SK-N-SH (cell line): ENCODE measurements at regions not wholly inside any gene's neighbourhood (a gene's known extent, or its start where the extent isn't known, plus 50 kb on each side); places are given as distances from the start of the nearest gene placed in this dataset.

ENCODE experiments used
- CTCF ChIA-PET: fragments of 300-600, 350-600 bp; formaldehyde crosslinking; extraction: SDS; loops from one replicate; lab custom pipeline; 2021; lab: Yijun Ruan, JAX
- POLR2A ChIA-PET: fragments of 350-600 bp; sonication (Branson Sonifier 250); formaldehyde crosslinking; extraction: SDS; loops from one replicate; lab custom pipeline; 2020; ENCODE audit warnings: antibody characterized with exemption, inconsistent platforms; lab: Yijun Ruan, JAX
- DNase-seq: peaks from one replicate; pipeline ENCODE4 v3.0.0; 2012
- H2AFZ ChIP-seq: fragments of 200-600 bp; sonication (generic); 2 replicates; pipeline ENCODE4 v1.8.1; 2016; ENCODE audit warnings: antibody characterized with exemption, mild to moderate bottlenecking, low read depth
- H3F3A ChIP-seq: fragments of 200-600 bp; sonication (generic); replicated peaks from 2 replicates; pipeline ENCODE3; 2016; ENCODE audit warnings: antibody characterized with exemption, mild to moderate bottlenecking; ENCODE audit not compliant: insufficient read depth
- H3K27ac ChIP-seq, 2 experiments: fragments of 200-500 bp in 1 of 2; fragments of 200-600 bp in 1 of 2; sonication (Bioruptor generic) in 1 of 2; sonication (generic), shearing (Covaris generic) in 1 of 2; 2 replicates each; pipeline versions ENCODE4 v1.5.1 to v1.6.1; 2014 to 2016; ENCODE audit warnings: low read depth in 2 of 2, inconsistent platforms in 1 of 2, low read length in 1 of 2, mild to moderate bottlenecking in 1 of 2, mixed read lengths in 1 of 2
- H3K27me3 ChIP-seq: fragments of 200-600 bp; sonication (generic), shearing (Covaris generic); 2 replicates; pipeline ENCODE4 v1.6.1; 2016; ENCODE audit warnings: mixed run types; ENCODE audit not compliant: insufficient read depth
- H3K36me3 ChIP-seq, 2 experiments: fragments of 200-500 bp in 1 of 2; fragments of 200-600 bp in 1 of 2; sonication (Bioruptor generic) in 1 of 2; sonication (generic) in 1 of 2; replicated peaks in 1 of 2; 2 replicates each; pipeline versions ENCODE3 to v1.5.1; 2014 to 2016; ENCODE audit warnings: low read length in 1 of 2, mild to moderate bottlenecking in 1 of 2; ENCODE audit not compliant: insufficient read depth in 2 of 2, control insufficient read depth in 1 of 2
- H3K4me1 ChIP-seq, 2 experiments: fragments of 200-500 bp in 1 of 2; fragments of 200-600 bp in 1 of 2; sonication (Bioruptor generic) in 1 of 2; sonication (generic), shearing (Covaris generic) in 1 of 2; 2 replicates each; pipeline versions ENCODE4 v1.5.1 to v1.6.1; 2014 to 2016; ENCODE audit warnings: low read depth in 1 of 2, low read length in 1 of 2, mixed run types in 1 of 2; ENCODE audit not compliant: insufficient read depth in 2 of 2, control insufficient read depth in 1 of 2
- H3K4me2 ChIP-seq: fragments of 200-600 bp; sonication (generic), shearing (Covaris generic); 2 replicates; pipeline ENCODE4 v1.6.1; 2017; ENCODE audit warnings: mixed run types
- H3K4me3 ChIP-seq, 2 experiments: fragments of 200-500 bp in 1 of 2; fragments of 200-600 bp in 1 of 2; sonication (Bioruptor generic) in 1 of 2; sonication (generic), shearing (Covaris generic) in 1 of 2; 2 replicates each; pipeline versions ENCODE4 v1.5.1 to v1.8.1; 2014 to 2016; ENCODE audit warnings: low read depth in 2 of 2, inconsistent platforms in 1 of 2, low read length in 1 of 2, mild to moderate bottlenecking in 1 of 2, mixed read lengths in 1 of 2, moderate library complexity in 1 of 2
- H3K79me2 ChIP-seq: fragments of 200-600 bp; sonication (generic); 2 replicates; pipeline ENCODE4 v1.8.1; 2017; ENCODE audit warnings: mild to moderate bottlenecking; ENCODE audit not compliant: insufficient read depth
- H3K9ac ChIP-seq: fragments of 200-600 bp; sonication (generic); 2 replicates; pipeline ENCODE4 v1.6.1; 2017; ENCODE audit warnings: mixed run types
- H3K9me2 ChIP-seq: fragments of 200-600 bp; sonication (generic); 2 replicates; pipeline ENCODE4 v1.6.1; 2017; ENCODE audit warnings: mixed run types
- H3K9me3 ChIP-seq: fragments of 200-600 bp; sonication (generic); 2 replicates; pipeline ENCODE4 v1.6.1; 2017; ENCODE audit warnings: mixed run types, mild to moderate bottlenecking, moderate library complexity
- H4K20me1 ChIP-seq: fragments of 200-600 bp; sonication (generic); 2 replicates; pipeline ENCODE4 v1.6.1; 2017; ENCODE audit warnings: mild to moderate bottlenecking, mixed run types; ENCODE audit not compliant: insufficient read depth
- IRF3 ChIP-seq: fragments of 150-350 bp; IDR thresholded peaks from 2 replicates; pipeline ENCODE4 v1.6.1; 2016; ENCODE audit warnings: mild to moderate bottlenecking, low read depth, low read length
- MAX ChIP-seq: IDR thresholded peaks from 2 replicates; pipeline ENCODE4 v1.4.0; 2012; ENCODE audit warnings: low read depth
- PBX3 ChIP-seq: IDR thresholded peaks from 2 replicates; pipeline ENCODE4; 2012
- RAD21 ChIP-seq: IDR thresholded peaks from 2 replicates; pipeline ENCODE4 v1.6.1; 2012; ENCODE audit warnings: mild to moderate bottlenecking, low read length
- RXRA ChIP-seq: IDR thresholded peaks from 2 replicates; pipeline ENCODE4 v1.4.0; 2012; ENCODE audit warnings: low read depth, mild to moderate bottlenecking, borderline replicate concordance
- TAF1 ChIP-seq: IDR thresholded peaks from 2 replicates; pipeline ENCODE4 v1.6.1; 2012; ENCODE audit warnings: low read depth, mild to moderate bottlenecking, low read length, moderate library complexity, borderline replicate concordance
- USF2 ChIP-seq: fragments of 150-350 bp; IDR thresholded peaks from 2 replicates; pipeline ENCODE4 v1.6.1; 2017; ENCODE audit warnings: antibody characterized with exemption, low read length, low read depth, borderline replicate concordance
- WGBS: methylation state at CpG from one replicate; pipeline ENCODE4 v1.1.6; 2017; ENCODE audit warnings: low lambda C conversion rate; 5-methylcytosine and 5-hydroxymethylcytosine counted together

- CTCF ChIA-PET = interaction anchor here (1.1 kb wide), 1 partner anchor 11 kb away, joined by 3 read pairs; no protein-coding TSS in a partner anchor
- POLR2A ChIA-PET = no interaction called here
- no peaks in the 10 kb centered on the region for H3K27me3 ChIP-seq
Observed at GRCh38 chr4:82125787-82126297, 247.9 kb downstream of the HNRNPD start.

GRCh38 chr4:82124932-82125786 lies 248.6 kb downstream of the HNRNPD start:
- Histone ChIP-seq H4K20me1 (no peaks in the 10 kb centered on the region), H3K36me3 (no peaks in the 10 kb centered on the region), H3K79me2 (no peaks in the 10 kb centered on the region), H3K27me3 (no peaks in the 10 kb centered on the region), H3K4me2 (no peak overlapping the region), H3K4me1 (no peaks in the 10 kb centered on the region), H3K9me3 (no peaks in the 10 kb centered on the region), H3F3A (no peaks in the 10 kb centered on the region), H3K4me3 (no peak overlapping the region), H3K9me2 (no peaks in the 10 kb centered on the region), H3K27ac (no peak overlapping the region)
- DNase-seq = no peak
- WGBS = 23% methylated on average over 7 of the region's 7 CpGs
- CTCF ChIA-PET = interaction anchor here (1.1 kb wide), 1 partner anchor 12 kb away, joined by 3 read pairs; no protein-coding TSS in a partner anchor
- TF ChIP-seq IRF3 (no peak), MAX (no peak), RXRA (no peak), RAD21 (no peak)
- TF ChIP-seq, all 33 proteins: peak for 0
- no peak overlapping the region for H2AFZ ChIP-seq
- no peak overlapping the region for H3K9ac ChIP-seq
- POLR2A ChIA-PET = no interaction called here

More at GRCh38 chr4:82125787-82126297, 247.9 kb downstream of the HNRNPD start:
- TF ChIP-seq PBX3 (no peak), TAF1 (no peak), USF2 (no peak)
- Histone ChIP-seq H4K20me1 (no peaks in the 10 kb centered on the region), H3K4me1 (no peaks in the 10 kb centered on the region), H3K9ac (no peak overlapping the region), H3K27ac (no peak overlapping the region), H3K4me3 (no peak overlapping the region), H3K9me2 (no peaks in the 10 kb centered on the region), H3K9me3 (no peaks in the 10 kb centered on the region), H2AFZ (no peak overlapping the region), H3K79me2 (no peaks in the 10 kb centered on the region), H3K4me2 (no peak overlapping the region), H3K36me3 (no peaks in the 10 kb centered on the region), H3F3A (no peaks in the 10 kb centered on the region)
- no peak for DNase-seq
- 18% methylated on average over 6 of the region's 6 CpGs for WGBS
